NB4 (cell line): ENCODE measurements at regions not wholly inside any gene's neighbourhood (a gene's known extent, or its start where the extent isn't known, plus 50 kb on each side); places are given as distances from the start of the nearest gene placed in this dataset.
"Not testable (repeated sequence)": the region's sequence is repeated elsewhere in the genome, so short reads cannot be mapped to it uniquely, and the experiment has no call there.

Experiments
- DNase-seq: peaks from one replicate; pipeline ENCODE4 v3.0.0; 2010; ENCODE audit warnings: low read depth
- H3K4me3 ChIP-seq: one replicate; pipeline ENCODE4 v1.5.1; 2011; ENCODE audit warnings: mild to moderate bottlenecking, low read depth, low read length, moderate library complexity
- CTCF ChIP-seq: IDR thresholded peaks from one replicate; pipeline ENCODE4 v1.5.1; 2012; ENCODE audit warnings: low read depth, low read length
- MAX ChIP-seq: IDR thresholded peaks from 2 replicates; pipeline ENCODE4 v1.6.1; 2011; ENCODE audit warnings: low read depth, low read length
- MYC ChIP-seq: IDR thresholded peaks from 2 replicates; pipeline ENCODE4 v1.6.1; 2011; ENCODE audit warnings: low read depth, low read length
- POLR2A ChIP-seq: IDR thresholded peaks from 2 replicates; pipeline ENCODE4 v1.6.1; 2011; ENCODE audit warnings: mild to moderate bottlenecking; ENCODE audit not compliant: insufficient read length; ENCODE audit errors: extremely low read depth

- TF ChIP-seq MAX (no peak), CTCF (no peak), MYC (no peak)
- H3K4me3 ChIP-seq = no peak overlapping the region
- no peak for DNase-seq
Measured at GRCh38 chr20:56779452-56780143, 150.5 kb downstream of the TFAP2C start.

GRCh38 chr20:56780266-56780665 is 151.2 kb downstream of the TFAP2C start:
- H3K4me3 ChIP-seq = no peak overlapping the region
- TF ChIP-seq MYC (no peak), MAX (no peak), POLR2A (no peak), CTCF (no peak)
- peak; percentile 34 for DNase-seq

- DNase-seq = no peak
- H3K4me3 ChIP-seq = no peak overlapping the region
- no peak for TF ChIP-seq MYC
- no peak for TF ChIP-seq POLR2A
- TF ChIP-seq MAX = no peak
- no peak for TF ChIP-seq CTCF
Measured at GRCh38 chr20:56781108-56781739, 152.1 kb downstream of the TFAP2C start.

- H3K4me3 ChIP-seq, DNase-seq: not testable (repeated sequence)
Measured at GRCh38 chr20:56781987-56782560, 153.0 kb downstream of the TFAP2C start.

GRCh38 chr20:56782814-56783213 is 153.7 kb downstream of the TFAP2C start:
- not testable (repeated sequence) for DNase-seq

GRCh38 chr20:56783826-56784225 is 154.7 kb downstream of the TFAP2C start:
- H3K4me3 ChIP-seq = no peak overlapping the region
- no peak for DNase-seq
- TF ChIP-seq MAX (no peak), MYC (no peak), CTCF (no peak), POLR2A (no peak)

More at GRCh38 chr20:56782814-56783213, 153.7 kb downstream of the TFAP2C start:
- H3K4me3 ChIP-seq = not testable (repeated sequence)

- no peak for DNase-seq
- TF ChIP-seq MYC (no peak), MAX (no peak), POLR2A (no peak), CTCF (no peak)
- H3K4me3 ChIP-seq = no peak overlapping the region
Measured at GRCh38 chr20:56786503-56786902, 157.4 kb downstream of the TFAP2C start.
